Neural cell (in vitro differentiated cells): ENCODE measurements at regions not wholly inside any gene's neighbourhood (a gene's known extent, or its start where the extent isn't known, plus 50 kb on each side); places are given as distances from the start of the nearest gene placed in this dataset.

Experiments used
- EZH2 ChIP-seq: fragments of 200-600, 300-800 bp; shearing (Covaris generic), sonication (generic); IDR thresholded peaks from 2 replicates; pipeline ENCODE4 v1.6.1; 2014; ENCODE audit warnings: antibody characterized with exemption, low read length, borderline replicate concordance, mild to moderate bottlenecking; ENCODE audit not compliant: insufficient read depth, poor library complexity, severe bottlenecking
- POLR2AphosphoS5 ChIP-seq: IDR thresholded peaks from 2 replicates; pipeline ENCODE4 v1.6.1; 2012
- SMC3 ChIP-seq: fragments of 450-650 bp; conservative IDR thresholded peaks from 2 replicates; pipeline ENCODE4 v1.6.1; 2014; ENCODE audit warnings: antibody characterized with exemption, mild to moderate bottlenecking, moderate library complexity; ENCODE audit not compliant: poor library complexity
- TAF1 ChIP-seq: IDR thresholded peaks from 2 replicates; pipeline ENCODE4 v1.6.1; 2012; ENCODE audit warnings: low read depth
- TF ChIP-seq, protein P1 (sequence below): fragments of 450-650 bp; IDR thresholded peaks from 2 replicates; pipeline ENCODE4 v1.5.1; 2014; ENCODE audit warnings: antibody characterized with exemption, mild to moderate bottlenecking, moderate library complexity; ENCODE audit not compliant: poor library complexity, severe bottlenecking
- TF ChIP-seq, protein P2 (sequence below): IDR thresholded peaks from 2 replicates; pipeline ENCODE4 v1.6.1; 2012; ENCODE audit warnings: borderline replicate concordance

DNA sequence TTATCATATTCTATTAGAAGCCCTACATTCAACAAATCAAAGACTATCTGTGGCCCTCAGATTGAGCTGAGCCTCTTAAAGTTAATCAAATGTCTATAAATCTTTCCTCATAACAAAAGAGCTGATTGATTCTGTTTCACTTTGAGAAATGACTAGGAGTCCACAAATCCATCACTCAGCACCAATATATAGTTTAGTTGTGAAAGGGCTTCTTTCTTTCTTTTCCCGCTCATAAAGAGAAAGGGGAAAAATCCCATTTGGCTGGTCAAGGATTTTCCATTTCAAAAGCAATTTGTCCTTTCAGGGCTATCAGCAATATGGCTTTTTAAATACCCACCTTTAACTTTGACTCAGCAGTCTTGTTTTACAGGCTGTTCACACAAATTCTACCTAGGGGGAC is 408.5 kb upstream of the PCDH20 start:
- no peak for TF ChIP-seq TAF1
- TF ChIP-seq, protein P1, sequence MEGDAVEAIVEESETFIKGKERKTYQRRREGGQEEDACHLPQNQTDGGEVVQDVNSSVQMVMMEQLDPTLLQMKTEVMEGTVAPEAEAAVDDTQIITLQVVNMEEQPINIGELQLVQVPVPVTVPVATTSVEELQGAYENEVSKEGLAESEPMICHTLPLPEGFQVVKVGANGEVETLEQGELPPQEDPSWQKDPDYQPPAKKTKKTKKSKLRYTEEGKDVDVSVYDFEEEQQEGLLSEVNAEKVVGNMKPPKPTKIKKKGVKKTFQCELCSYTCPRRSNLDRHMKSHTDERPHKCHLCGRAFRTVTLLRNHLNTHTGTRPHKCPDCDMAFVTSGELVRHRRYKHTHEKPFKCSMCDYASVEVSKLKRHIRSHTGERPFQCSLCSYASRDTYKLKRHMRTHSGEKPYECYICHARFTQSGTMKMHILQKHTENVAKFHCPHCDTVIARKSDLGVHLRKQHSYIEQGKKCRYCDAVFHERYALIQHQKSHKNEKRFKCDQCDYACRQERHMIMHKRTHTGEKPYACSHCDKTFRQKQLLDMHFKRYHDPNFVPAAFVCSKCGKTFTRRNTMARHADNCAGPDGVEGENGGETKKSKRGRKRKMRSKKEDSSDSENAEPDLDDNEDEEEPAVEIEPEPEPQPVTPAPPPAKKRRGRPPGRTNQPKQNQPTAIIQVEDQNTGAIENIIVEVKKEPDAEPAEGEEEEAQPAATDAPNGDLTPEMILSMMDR = no peak
- no peak for TF ChIP-seq EZH2
- TF ChIP-seq, protein P2, sequence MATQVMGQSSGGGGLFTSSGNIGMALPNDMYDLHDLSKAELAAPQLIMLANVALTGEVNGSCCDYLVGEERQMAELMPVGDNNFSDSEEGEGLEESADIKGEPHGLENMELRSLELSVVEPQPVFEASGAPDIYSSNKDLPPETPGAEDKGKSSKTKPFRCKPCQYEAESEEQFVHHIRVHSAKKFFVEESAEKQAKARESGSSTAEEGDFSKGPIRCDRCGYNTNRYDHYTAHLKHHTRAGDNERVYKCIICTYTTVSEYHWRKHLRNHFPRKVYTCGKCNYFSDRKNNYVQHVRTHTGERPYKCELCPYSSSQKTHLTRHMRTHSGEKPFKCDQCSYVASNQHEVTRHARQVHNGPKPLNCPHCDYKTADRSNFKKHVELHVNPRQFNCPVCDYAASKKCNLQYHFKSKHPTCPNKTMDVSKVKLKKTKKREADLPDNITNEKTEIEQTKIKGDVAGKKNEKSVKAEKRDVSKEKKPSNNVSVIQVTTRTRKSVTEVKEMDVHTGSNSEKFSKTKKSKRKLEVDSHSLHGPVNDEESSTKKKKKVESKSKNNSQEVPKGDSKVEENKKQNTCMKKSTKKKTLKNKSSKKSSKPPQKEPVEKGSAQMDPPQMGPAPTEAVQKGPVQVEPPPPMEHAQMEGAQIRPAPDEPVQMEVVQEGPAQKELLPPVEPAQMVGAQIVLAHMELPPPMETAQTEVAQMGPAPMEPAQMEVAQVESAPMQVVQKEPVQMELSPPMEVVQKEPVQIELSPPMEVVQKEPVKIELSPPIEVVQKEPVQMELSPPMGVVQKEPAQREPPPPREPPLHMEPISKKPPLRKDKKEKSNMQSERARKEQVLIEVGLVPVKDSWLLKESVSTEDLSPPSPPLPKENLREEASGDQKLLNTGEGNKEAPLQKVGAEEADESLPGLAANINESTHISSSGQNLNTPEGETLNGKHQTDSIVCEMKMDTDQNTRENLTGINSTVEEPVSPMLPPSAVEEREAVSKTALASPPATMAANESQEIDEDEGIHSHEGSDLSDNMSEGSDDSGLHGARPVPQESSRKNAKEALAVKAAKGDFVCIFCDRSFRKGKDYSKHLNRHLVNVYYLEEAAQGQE = no peak
- TF ChIP-seq SMC3 = no peak
- no peak for TF ChIP-seq POLR2AphosphoS5
